ENCODE measurements at regions not wholly inside any gene's neighbourhood (a gene's known extent, or its start where the extent isn't known, plus 50 kb on each side); places are given as distances from the start of the nearest gene placed in this dataset.

DNA sequence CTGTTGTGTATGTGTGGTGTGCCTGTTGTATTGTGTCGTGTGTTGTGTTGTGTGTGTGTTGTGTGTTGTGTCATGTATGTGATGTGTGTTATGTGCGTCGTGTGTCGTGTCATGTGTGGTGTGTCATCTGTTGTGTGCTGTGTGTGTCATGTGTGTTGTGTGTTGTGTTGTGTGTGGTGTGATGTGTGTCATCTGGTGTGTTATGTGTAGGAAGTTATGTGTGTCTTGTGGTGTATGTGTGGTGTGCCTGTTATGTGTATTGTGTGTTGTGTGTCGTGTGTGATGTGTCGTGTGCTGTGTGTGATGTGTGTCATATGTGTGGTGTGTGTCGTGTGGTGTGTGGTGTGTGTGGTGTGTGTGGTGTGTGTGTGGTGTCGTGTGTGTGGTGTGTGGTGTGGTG is 145.2 kb downstream of the DNAJB6 start:
- Histone ChIP-seq H3K4me1 (no peaks in the 10 kb centered on the region), H3K27me3 (no peaks in the 10 kb centered on the region), H3K9me3 (no peaks in the 10 kb centered on the region), H3K27ac (no peak overlapping the region), H3K36me3 (ENCODE audit: low read depth, missing control alignments) (no peaks in the 10 kb centered on the region), H3K4me3 (no peak overlapping the region)
- WGBS, 2 donors = 86 to 89% methylated on average over 8 of the region's 8 CpGs
- no peak for DNase-seq
- intact Hi-C loops (cut with DNase I; ENCODE audit: low total_unique reads) = no loop called here
- TF ChIP-seq CTCF (IDR thresholded peaks at IDR 0.05) = no peak
- no peak for TF ChIP-seq POLR2A (IDR thresholded peaks at IDR 0.05)

DNA sequence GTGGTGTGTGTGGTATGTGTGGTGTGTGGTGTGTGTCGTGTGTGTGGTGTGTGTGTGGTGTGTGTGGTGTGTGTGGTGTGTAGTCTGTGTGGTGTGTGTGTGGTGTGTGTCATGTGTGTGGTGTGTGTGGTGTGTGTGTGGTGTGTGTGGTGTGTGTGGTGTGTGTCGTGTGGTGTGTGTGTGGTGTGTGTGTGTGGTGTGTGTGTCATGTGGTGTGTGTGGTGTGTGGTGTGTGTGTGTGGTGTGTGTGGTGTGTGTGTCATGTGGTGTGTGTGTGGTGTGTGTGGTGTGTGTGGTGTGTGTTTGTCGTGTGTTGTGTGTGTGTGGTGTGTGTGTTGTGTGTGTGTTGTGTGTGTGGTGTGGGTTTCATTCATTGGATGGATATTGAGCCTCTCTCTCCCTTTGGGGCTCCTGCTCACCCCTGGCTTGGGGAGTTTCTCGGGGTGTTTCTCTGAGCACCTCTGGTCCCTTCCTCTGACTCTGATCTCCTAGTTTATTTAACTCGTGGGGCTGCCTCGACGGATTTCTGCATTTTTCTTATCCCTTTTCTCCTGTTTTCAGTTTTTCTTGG is 145.8 kb downstream of the DNAJB6 start:
- no peaks in the 10 kb centered on the region for H3K9me3 ChIP-seq
- TF ChIP-seq POLR2A (IDR thresholded peaks at IDR 0.05) = no peak
- TF ChIP-seq CTCF (IDR thresholded peaks at IDR 0.05) = no peak
- intact Hi-C loops (cut with DNase I; ENCODE audit: low total_unique reads) = no loop called here
- no peaks in the 10 kb centered on the region for H3K36me3 ChIP-seq (ENCODE audit: low read depth, missing control alignments)
- WGBS, 2 donors = 28 to 33% methylated on average over 5 of the region's 7 CpGs
- H3K27me3 ChIP-seq = no peaks in the 10 kb centered on the region
- no peak for DNase-seq
- H3K4me3 ChIP-seq = no peak overlapping the region
- H3K27ac ChIP-seq = no peak overlapping the region
- H3K4me1 ChIP-seq = no peaks in the 10 kb centered on the region

DNA sequence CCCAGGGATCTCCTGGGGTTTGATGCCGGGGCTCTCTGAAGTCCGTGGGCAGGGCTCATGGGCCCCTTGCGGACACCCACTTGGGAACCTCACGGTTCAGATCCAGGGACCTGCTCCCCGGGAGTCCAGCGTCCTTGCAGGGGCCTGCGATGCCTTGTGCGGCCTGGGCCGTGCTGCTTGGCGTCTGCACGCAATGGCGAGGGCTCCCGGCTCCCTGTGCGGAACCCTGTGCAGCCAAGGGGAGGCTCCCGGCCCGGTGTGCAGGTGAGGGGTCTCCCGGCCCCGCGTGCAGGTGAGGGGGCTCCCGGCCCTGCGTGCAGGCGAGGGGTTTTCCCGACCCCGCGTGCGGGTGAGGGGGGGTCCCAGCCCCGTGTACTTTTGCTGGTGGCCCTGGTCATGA is 146.7 kb downstream of the DNAJB6 start:
- no peak for TF ChIP-seq POLR2A (IDR thresholded peaks at IDR 0.05)
- TF ChIP-seq CTCF (IDR thresholded peaks at IDR 0.05) = no peak
- H3K9me3 ChIP-seq = no peaks in the 10 kb centered on the region
- WGBS, 2 donors = 67 to 73% methylated on average over 9 to 26 of the region's 27 CpGs
- no peaks in the 10 kb centered on the region for H3K4me1 ChIP-seq
- no peak overlapping the region for H3K27ac ChIP-seq
- intact Hi-C loops (cut with DNase I; ENCODE audit: low total_unique reads) = no loop called here
- no peaks in the 10 kb centered on the region for H3K27me3 ChIP-seq
- no peak overlapping the region for H3K4me3 ChIP-seq
- no peak for DNase-seq
- no peaks in the 10 kb centered on the region for H3K36me3 ChIP-seq (ENCODE audit: low read depth, missing control alignments)

GRCh38 chr7:157483971-157484410 is 147.2 kb downstream of the DNAJB6 start:
- intact Hi-C loops (cut with DNase I; ENCODE audit: low total_unique reads) = no loop called here
- no peak for DNase-seq
- WGBS, 2 donors = 85 to 89% methylated on average over 4 to 11 of the region's 11 CpGs

More at GRCh38 chr7:157483971-157484410, 147.2 kb downstream of the DNAJB6 start:
- H3K4me3 ChIP-seq = no peak overlapping the region
- H3K9me3 ChIP-seq = no peaks in the 10 kb centered on the region
- no peaks in the 10 kb centered on the region for H3K4me1 ChIP-seq
- no peaks in the 10 kb centered on the region for H3K36me3 ChIP-seq (ENCODE audit: low read depth, missing control alignments)
- no peak overlapping the region for H3K27ac ChIP-seq
- no peaks in the 10 kb centered on the region for H3K27me3 ChIP-seq
- TF ChIP-seq POLR2A (IDR thresholded peaks at IDR 0.05) = no peak
- TF ChIP-seq CTCF (IDR thresholded peaks at IDR 0.05) = no peak

Data from testis (tissue), 2 donors.